SK-N-MC (cell line): ENCODE measurements at regions not wholly inside any gene's neighbourhood (a gene's known extent, or its start where the extent isn't known, plus 50 kb on each side); places are given as distances from the start of the nearest gene placed in this dataset.

Experiments used
- DNase-seq: peaks from one replicate; pipeline ENCODE4 v3.0.0-alpha.2; 2011; ENCODE audit warnings: low read depth, low spot score
- H3K27ac ChIP-seq: fragments of 200-600 bp; sonication (generic); 2 replicates; pipeline ENCODE4 v1.5.1; 2016; ENCODE audit warnings: mixed run types
- H3K36me3 ChIP-seq: fragments of 200-600 bp; sonication (generic); 2 replicates; pipeline ENCODE4 v1.6.1; 2017; ENCODE audit warnings: antibody characterized with exemption, low read length, mixed read lengths; ENCODE audit not compliant: insufficient read depth
- H3K4me3 ChIP-seq: fragments of 200-600 bp; sonication (generic); 2 replicates; pipeline ENCODE4 v1.5.1; 2016
- H3K9ac ChIP-seq: fragments of 200-600 bp; sonication (generic); 2 replicates; pipeline ENCODE4 v1.8.0; 2017; ENCODE audit warnings: mixed run types, mixed read lengths; ENCODE audit not compliant: insufficient read length
- H3K9me3 ChIP-seq: fragments of 200-600 bp; sonication (generic); 2 replicates; pipeline ENCODE4 v1.6.1; 2017; ENCODE audit warnings: low read depth, mild to moderate bottlenecking, antibody characterized with exemption, low read length, moderate library complexity, mixed read lengths
- EZH2 ChIP-seq: fragments of 200-600 bp; sonication (generic); IDR thresholded peaks from one replicate; pipeline ENCODE4 v1.6.1; 2017; ENCODE audit warnings: antibody characterized with exemption
- FOXP2 ChIP-seq: optimal IDR thresholded peaks from 2 replicates; pipeline ENCODE3; 2011; ENCODE audit warnings: mild to moderate bottlenecking, moderate library complexity; ENCODE audit not compliant: insufficient read depth; ENCODE audit errors: extremely low read length, control extremely low read depth
- POLR2AphosphoS5 ChIP-seq: IDR thresholded peaks from 2 replicates; pipeline ENCODE4 v1.6.1; 2012; ENCODE audit warnings: mild to moderate bottlenecking, low read depth, low read length, borderline replicate concordance

DNA sequence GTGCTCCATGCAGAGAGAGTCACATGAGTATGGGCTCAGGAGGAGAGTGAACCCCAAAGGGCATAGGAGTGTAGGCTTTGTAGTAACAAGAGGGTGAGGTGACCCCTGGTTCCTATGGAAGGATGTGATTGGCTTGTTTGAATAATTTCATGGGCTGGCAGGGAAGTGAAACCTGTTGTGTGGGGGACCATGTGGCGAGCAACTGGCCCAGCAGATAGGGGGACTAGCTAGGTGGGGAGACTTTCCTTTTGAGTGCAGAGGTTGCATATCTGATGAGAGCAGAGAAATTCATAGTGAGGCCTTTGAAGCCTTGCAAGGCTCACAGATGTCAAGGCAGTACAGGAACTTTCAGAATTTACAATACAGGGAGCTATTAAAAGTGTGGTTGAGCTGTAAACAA is 247.9 kb upstream of the SLC35B3 start:
- H3K9me3 ChIP-seq, result no peaks in the 10 kb centered on the region
- no peak for DNase-seq
- no peak overlapping the region for H3K27ac ChIP-seq
- no peak overlapping the region for H3K9ac ChIP-seq
- H3K4me3 ChIP-seq, result no peak overlapping the region
- TF ChIP-seq FOXP2 (no peak), POLR2AphosphoS5 (no peak), EZH2 (no peak)
- no peaks in the 10 kb centered on the region for H3K36me3 ChIP-seq

DNA sequence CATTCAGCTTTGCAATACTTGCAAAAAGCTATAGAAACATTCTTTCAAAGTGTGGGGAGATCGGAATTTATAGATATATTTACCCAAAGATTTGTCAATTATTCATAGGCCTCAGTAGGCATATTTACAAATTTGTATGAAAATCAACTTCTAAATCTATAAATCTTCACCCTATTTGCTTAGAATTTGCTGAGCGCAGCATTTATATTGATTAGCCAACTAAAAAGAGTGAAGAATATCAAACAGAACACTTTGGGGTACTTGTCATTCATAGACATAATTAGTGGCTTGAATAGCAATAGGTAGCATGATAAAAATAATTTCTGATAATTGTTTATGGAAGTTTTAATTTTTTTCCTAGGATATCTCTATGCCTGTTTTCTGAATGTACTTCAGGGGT is 244.5 kb upstream of the SLC35B3 start:
- H3K4me3 ChIP-seq, result no peak overlapping the region
- H3K9ac ChIP-seq, result no peak overlapping the region
- no peak overlapping the region for H3K27ac ChIP-seq
- no peak for DNase-seq
- TF ChIP-seq POLR2AphosphoS5, result no peak
- TF ChIP-seq FOXP2, result no peak
- TF ChIP-seq EZH2, result no peak
- H3K9me3 ChIP-seq, result no peaks in the 10 kb centered on the region
- no peaks in the 10 kb centered on the region for H3K36me3 ChIP-seq

DNA sequence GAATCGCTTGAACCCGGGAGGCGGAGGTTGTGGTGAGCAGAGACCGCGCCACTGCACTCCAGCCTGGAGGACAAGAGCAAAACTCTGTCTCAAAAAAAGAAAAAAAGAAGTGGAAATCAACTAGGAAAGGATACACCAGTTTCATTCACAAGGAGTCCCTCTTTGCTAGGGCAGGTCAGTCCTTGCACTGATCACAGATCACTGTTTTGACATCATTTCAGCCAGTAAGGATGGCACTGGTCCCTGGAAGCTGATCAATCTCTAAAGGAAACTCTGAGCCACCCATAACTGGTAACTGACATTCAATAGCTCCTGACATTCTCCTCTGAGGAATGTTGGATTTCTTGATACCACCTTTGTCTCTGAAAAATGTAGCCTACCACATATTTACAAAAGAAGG is 243.1 kb upstream of the SLC35B3 start:
- DNase-seq, result no peak
- no peak overlapping the region for H3K27ac ChIP-seq
- no peaks in the 10 kb centered on the region for H3K36me3 ChIP-seq
- no peak overlapping the region for H3K9ac ChIP-seq
- no peaks in the 10 kb centered on the region for H3K9me3 ChIP-seq
- TF ChIP-seq FOXP2 (no peak), POLR2AphosphoS5 (no peak), EZH2 (no peak)
- H3K4me3 ChIP-seq, result no peak overlapping the region

DNA sequence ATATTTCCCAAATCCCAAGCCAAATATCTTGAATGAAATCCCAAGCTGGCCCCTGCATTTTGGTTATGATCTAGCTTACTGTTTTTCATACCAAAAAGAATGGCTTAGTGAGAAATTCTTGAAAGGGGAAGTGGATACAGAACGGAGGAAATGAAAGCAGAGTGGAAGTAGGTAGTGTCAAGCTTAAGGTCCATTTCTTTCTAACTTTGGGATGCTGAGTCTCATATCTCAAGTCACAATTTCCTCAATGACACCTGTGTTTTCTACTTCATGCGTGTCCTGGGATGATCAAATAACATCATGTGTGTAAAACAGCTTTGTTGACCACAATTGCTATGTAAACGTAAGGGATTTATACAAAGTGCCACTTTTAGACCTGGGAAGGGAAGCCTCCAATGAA is 238.8 kb upstream of the SLC35B3 start:
- no peak overlapping the region for H3K9ac ChIP-seq
- H3K27ac ChIP-seq, result no peak overlapping the region
- no peaks in the 10 kb centered on the region for H3K36me3 ChIP-seq
- no peak for TF ChIP-seq EZH2
- TF ChIP-seq FOXP2, result no peak
- no peak for TF ChIP-seq POLR2AphosphoS5
- no peak overlapping the region for H3K4me3 ChIP-seq
- H3K9me3 ChIP-seq, result no peaks in the 10 kb centered on the region
- DNase-seq, result no peak

DNA sequence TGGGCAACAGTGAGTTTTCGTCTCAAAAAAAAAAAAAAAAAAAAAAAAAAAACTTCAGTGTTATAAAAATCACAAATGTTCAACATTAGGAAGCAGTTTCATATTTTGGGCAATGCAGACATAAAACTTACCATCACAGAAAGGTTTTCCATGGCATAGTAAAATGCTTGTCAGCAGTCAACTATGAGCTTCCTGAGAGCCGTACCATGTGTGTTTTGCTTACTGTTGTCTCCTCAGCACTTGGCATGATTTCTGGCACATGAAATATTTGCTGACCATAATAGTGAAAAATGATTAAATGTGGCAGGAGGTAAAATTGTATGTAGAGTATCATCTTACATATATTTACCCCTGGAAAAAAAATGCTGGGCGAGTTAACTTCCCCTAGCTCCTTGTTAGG is 237.5 kb upstream of the SLC35B3 start:
- H3K9ac ChIP-seq, result no peak overlapping the region
- no peak for TF ChIP-seq POLR2AphosphoS5
- no peak for TF ChIP-seq EZH2
- TF ChIP-seq FOXP2, result no peak
- no peak overlapping the region for H3K4me3 ChIP-seq
- no peaks in the 10 kb centered on the region for H3K36me3 ChIP-seq
- H3K9me3 ChIP-seq, result no peaks in the 10 kb centered on the region
- no peak overlapping the region for H3K27ac ChIP-seq
- no peak for DNase-seq

DNA sequence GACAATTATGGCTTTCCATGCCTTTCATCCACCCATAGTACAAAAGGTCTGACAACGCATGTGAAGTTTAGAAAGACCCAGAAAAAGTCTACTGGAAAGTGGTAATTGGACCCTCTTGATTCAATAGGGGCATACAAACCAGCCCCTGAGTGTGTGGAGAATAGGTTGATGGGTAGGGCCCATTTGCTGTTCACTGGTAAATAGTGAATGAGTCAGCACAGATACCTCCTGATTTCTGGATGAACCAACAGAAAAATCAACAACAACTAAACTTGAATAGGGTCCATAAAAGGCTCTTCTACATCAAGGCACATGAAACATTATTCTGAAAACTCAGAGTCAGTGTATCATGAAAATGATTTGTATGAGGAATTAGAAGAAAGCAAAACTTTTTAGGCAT is 235.4 kb upstream of the SLC35B3 start:
- H3K36me3 ChIP-seq, result no peaks in the 10 kb centered on the region
- no peak for TF ChIP-seq POLR2AphosphoS5
- no peak for TF ChIP-seq FOXP2
- no peak for TF ChIP-seq EZH2
- H3K27ac ChIP-seq, result no peak overlapping the region
- H3K4me3 ChIP-seq, result no peak overlapping the region
- no peak for DNase-seq
- no peaks in the 10 kb centered on the region for H3K9me3 ChIP-seq
- no peak overlapping the region for H3K9ac ChIP-seq

DNA sequence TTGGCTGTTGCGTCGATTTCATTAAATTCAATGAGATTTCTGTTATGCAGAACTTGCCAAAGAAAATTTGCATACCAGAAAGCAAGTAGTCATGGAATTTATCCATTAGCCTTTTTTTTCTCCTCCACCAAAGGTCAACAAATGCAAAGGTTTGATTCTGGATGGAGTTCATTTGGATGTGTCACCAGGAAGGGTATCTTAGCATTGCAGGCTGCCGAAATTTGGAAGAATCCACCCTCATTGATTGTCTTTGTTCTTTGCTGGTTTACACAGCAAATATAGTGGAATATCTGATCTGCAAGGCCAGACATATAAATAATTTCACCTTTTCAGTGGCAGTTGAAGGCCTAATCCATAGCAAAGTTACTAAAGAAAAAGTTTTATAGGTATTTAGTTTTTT is 229.4 kb upstream of the SLC35B3 start:
- no peaks in the 10 kb centered on the region for H3K36me3 ChIP-seq
- no peak for DNase-seq
- H3K9ac ChIP-seq, result no peak overlapping the region
- no peak for TF ChIP-seq EZH2
- no peak for TF ChIP-seq POLR2AphosphoS5
- TF ChIP-seq FOXP2, result no peak
- H3K27ac ChIP-seq, result no peak overlapping the region
- H3K4me3 ChIP-seq, result no peak overlapping the region
- H3K9me3 ChIP-seq, result no peaks in the 10 kb centered on the region

DNA sequence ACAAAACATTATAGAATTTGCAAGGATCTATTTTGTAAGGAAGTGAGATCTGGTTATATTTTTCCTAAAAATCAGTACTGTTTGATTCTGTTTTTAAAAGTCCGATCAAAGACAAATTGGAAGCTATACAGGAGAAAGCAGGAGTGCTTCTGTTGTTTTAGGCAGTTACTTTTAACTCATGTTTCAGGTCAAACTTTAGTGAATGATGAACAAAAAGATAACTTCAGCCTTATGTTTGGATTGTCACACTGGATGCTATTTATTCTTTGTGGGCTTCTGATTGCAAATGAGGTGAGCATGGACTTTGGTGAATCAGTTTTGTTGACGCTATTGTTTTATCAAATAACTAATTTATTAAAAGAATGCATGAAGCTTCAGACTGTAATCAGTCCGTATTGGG is 228.7 kb upstream of the SLC35B3 start:
- H3K36me3 ChIP-seq, result no peaks in the 10 kb centered on the region
- no peak overlapping the region for H3K4me3 ChIP-seq
- H3K9ac ChIP-seq, result no peak overlapping the region
- TF ChIP-seq EZH2 (no peak), FOXP2 (no peak), POLR2AphosphoS5 (no peak)
- no peak overlapping the region for H3K27ac ChIP-seq
- no peak for DNase-seq
- no peaks in the 10 kb centered on the region for H3K9me3 ChIP-seq

DNA sequence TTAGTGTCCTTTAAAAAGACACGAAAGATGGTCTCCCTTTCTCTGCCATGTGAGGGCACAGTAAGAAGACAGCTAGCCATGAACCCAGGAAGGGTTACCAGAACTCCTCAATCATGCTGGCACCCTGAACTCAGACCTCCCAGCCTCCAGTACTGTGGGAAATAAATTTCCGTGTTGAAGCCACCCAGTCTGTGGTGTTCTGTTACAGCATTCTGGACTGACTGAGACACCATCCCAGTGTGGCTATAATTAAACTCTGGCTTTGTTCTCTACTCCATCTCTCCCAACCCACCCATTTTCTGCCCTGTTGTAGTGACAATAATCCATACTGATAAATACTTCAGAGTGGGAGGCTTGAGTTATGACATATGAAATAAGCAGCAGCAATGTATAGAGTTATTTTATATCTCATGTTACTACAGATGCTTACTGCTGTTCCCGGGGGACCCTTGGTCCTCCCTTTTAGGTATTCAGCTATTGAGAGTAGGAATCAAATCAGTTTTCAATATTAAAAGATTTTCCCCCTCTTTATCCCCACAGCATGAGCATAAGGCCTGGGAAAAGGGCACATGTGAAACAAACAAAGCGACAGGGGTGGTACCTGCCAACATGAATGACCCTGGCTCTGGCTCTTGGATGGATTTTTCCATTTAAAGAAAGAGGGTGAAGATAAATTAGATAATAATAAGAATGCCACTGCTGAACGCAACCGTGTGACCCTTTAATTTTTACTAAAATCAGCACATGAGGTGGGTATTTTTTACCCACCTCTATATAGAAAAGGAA is 224.3 kb upstream of the SLC35B3 start:
- Histone ChIP-seq H3K9me3 (no peaks in the 10 kb centered on the region), H3K27ac (no peak overlapping the region), H3K4me3 (no peak overlapping the region), H3K9ac (no peak overlapping the region), H3K36me3 (no peaks in the 10 kb centered on the region)
- no peak for TF ChIP-seq FOXP2
- DNase-seq, result no peak
